Upper lobe of right lung (tissue), 1 donor: ENCODE measurements at regions not wholly inside any gene's neighbourhood (a gene's known extent, or its start where the extent isn't known, plus 50 kb on each side); places are given as distances from the start of the nearest gene placed in this dataset.

Source experiments
- ATAC-seq: fragments of 200-7000 bp; cut with Tn5 transposase; one replicate; pipeline ENCODE4 v1.9.1; 2020; ENCODE audit warnings: mild to moderate bottlenecking, moderate library complexity
- DNase-seq: peaks from one replicate; pipeline ENCODE4 v3.0.0-alpha.2; 2020
- H3K27ac ChIP-seq: fragments of 200-600 bp; one replicate; pipeline ENCODE4 v1.8.0; 2022
- H3K27me3 ChIP-seq: fragments of 200-600 bp; one replicate; pipeline ENCODE4 v1.8.0; 2022; ENCODE audit warnings: mild to moderate bottlenecking
- H3K36me3 ChIP-seq: fragments of 200-600 bp; one replicate; pipeline ENCODE4 v1.8.0; 2022
- H3K4me1 ChIP-seq: fragments of 200-600 bp; one replicate; pipeline ENCODE4 v1.8.0; 2022
- H3K4me3 ChIP-seq: fragments of 200-600 bp; one replicate; pipeline ENCODE4 v1.8.0; 2022; ENCODE audit warnings: mild to moderate bottlenecking
- H3K9me3 ChIP-seq: fragments of 200-600 bp; one replicate; pipeline ENCODE4 v1.8.0; 2022
- intact Hi-C: fragments of 100-400 bp; cut with DNase I; formaldehyde crosslinking; loops from one replicate; pipeline ENCODE4 v1.11.0; 2022
- TF ChIP-seq, protein P1 (sequence below): fragments of 200-600 bp; IDR thresholded peaks from one replicate; pipeline ENCODE4 v1.8.0; 2022; ENCODE audit warnings: antibody characterized with exemption
- donor health status: DM: no; HTN: yes; CAD: no; lungs with severe emphysema.

DNA sequence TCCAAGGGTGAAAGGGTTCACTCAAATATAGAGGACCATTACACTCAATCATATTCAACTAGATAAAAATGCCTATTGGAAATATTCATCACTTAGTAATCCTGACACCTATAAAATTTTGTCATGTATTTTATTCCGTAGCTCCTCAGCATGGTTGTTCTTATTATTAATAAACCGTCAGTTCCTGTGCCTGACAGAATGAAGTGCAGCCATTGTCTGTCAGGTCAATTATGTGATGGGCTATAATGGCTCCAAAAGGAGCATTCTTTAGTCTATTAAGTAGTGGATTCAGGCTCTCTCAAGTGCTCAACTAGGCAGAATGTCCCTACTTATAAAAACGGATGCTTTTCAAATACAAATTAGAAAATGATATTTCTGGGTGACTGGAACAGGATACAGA lies 916.1 kb upstream of the ANO3 start:
- H3K9me3 ChIP-seq, result no peaks in the 10 kb centered on the region
- intact Hi-C loops, result no loop called here
- H3K4me1 ChIP-seq, result no peaks in the 10 kb centered on the region
- no peak overlapping the region for H3K27ac ChIP-seq
- no peak for ATAC-seq
- no peak for DNase-seq
- H3K27me3 ChIP-seq, result no peaks in the 10 kb centered on the region
- H3K36me3 ChIP-seq, result no peaks in the 10 kb centered on the region
- no peak overlapping the region for H3K4me3 ChIP-seq
- TF ChIP-seq, protein P1, sequence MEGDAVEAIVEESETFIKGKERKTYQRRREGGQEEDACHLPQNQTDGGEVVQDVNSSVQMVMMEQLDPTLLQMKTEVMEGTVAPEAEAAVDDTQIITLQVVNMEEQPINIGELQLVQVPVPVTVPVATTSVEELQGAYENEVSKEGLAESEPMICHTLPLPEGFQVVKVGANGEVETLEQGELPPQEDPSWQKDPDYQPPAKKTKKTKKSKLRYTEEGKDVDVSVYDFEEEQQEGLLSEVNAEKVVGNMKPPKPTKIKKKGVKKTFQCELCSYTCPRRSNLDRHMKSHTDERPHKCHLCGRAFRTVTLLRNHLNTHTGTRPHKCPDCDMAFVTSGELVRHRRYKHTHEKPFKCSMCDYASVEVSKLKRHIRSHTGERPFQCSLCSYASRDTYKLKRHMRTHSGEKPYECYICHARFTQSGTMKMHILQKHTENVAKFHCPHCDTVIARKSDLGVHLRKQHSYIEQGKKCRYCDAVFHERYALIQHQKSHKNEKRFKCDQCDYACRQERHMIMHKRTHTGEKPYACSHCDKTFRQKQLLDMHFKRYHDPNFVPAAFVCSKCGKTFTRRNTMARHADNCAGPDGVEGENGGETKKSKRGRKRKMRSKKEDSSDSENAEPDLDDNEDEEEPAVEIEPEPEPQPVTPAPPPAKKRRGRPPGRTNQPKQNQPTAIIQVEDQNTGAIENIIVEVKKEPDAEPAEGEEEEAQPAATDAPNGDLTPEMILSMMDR, result no peak

- TF ChIP-seq, protein P1, result no peak
- H3K4me1 ChIP-seq, result no peaks in the 10 kb centered on the region
- no peaks in the 10 kb centered on the region for H3K27me3 ChIP-seq
- H3K27ac ChIP-seq, result no peak overlapping the region
- H3K9me3 ChIP-seq, result no peaks in the 10 kb centered on the region
- H3K4me3 ChIP-seq, result no peak overlapping the region
- intact Hi-C loops, result no loop called here
- no peaks in the 10 kb centered on the region for H3K36me3 ChIP-seq
- ATAC-seq (no peak), DNase-seq (no peak)
Observed at GRCh38 chr11:25423436-25424199, 908.3 kb upstream of the ANO3 start.

- TF ChIP-seq, protein P1, result no peak
- H3K9me3 ChIP-seq, result no peaks in the 10 kb centered on the region
- intact Hi-C loops, result no loop called here
- no peak for ATAC-seq
- no peak overlapping the region for H3K27ac ChIP-seq
- H3K4me1 ChIP-seq, result no peaks in the 10 kb centered on the region
- H3K27me3 ChIP-seq, result no peaks in the 10 kb centered on the region
- H3K36me3 ChIP-seq, result no peaks in the 10 kb centered on the region
- DNase-seq, result no peak
- no peak overlapping the region for H3K4me3 ChIP-seq
Observed at GRCh38 chr11:25432376-25432775, 899.6 kb upstream of the ANO3 start.

DNA sequence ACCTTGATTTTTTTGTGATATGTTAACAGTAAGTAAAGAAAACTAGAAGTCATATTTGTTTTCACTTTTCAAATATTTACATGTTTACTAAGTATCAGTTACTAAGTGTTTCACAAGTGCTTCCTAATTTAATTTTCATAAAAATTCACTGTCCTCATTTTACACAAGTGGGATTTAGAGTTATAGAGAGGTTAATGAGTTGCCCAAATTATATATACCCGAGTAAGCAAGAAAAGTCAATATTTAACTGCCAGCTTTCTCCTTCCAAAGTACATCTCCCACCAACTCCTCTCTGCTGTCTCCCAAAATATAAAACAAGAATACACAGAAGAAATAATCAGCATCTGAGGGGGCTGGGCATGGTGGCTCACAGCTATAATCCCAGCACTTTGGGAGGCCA lies 896.7 kb upstream of the ANO3 start:
- intact Hi-C loops, result no loop called here
- no peaks in the 10 kb centered on the region for H3K9me3 ChIP-seq
- ATAC-seq (no peak), DNase-seq (no peak)
- TF ChIP-seq, protein P1, result no peak
- no peaks in the 10 kb centered on the region for H3K36me3 ChIP-seq
- no peak overlapping the region for H3K4me3 ChIP-seq
- H3K27ac ChIP-seq, result no peak overlapping the region
- no peaks in the 10 kb centered on the region for H3K27me3 ChIP-seq
- no peaks in the 10 kb centered on the region for H3K4me1 ChIP-seq

- H3K9me3 ChIP-seq, result no peaks in the 10 kb centered on the region
- H3K36me3 ChIP-seq, result no peaks in the 10 kb centered on the region
- no peaks in the 10 kb centered on the region for H3K4me1 ChIP-seq
- H3K4me3 ChIP-seq, result no peak overlapping the region
- no peaks in the 10 kb centered on the region for H3K27me3 ChIP-seq
- intact Hi-C loops, result no loop called here
- TF ChIP-seq, protein P1, result no peak
- no peak overlapping the region for H3K27ac ChIP-seq
- no peak for DNase-seq
- no peak for ATAC-seq
Observed at GRCh38 chr11:25436326-25436725, 895.6 kb upstream of the ANO3 start.

DNA sequence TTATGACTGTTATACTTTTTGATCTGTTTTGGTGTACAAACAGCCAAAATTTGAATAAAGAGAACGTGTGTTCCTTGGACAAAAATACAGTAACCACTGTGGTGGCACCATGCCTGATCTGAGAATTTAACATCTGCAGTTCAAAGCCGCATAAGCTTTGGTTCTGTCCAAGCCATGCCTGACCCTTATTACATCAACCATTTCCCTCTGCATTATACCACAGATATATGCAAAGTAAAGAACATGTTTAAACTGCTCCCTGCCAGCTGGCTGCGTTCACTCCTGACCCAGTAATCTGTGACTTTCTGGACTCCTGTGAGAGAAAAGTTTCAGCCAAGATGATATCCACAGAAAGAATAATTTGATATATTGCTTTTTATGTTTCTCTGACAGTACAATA lies 890.5 kb upstream of the ANO3 start:
- H3K36me3 ChIP-seq, result no peaks in the 10 kb centered on the region
- intact Hi-C loops, result no loop called here
- DNase-seq (no peak), ATAC-seq (no peak)
- no peak overlapping the region for H3K4me3 ChIP-seq
- TF ChIP-seq, protein P1, result no peak
- no peak overlapping the region for H3K27ac ChIP-seq
- H3K27me3 ChIP-seq, result no peaks in the 10 kb centered on the region
- H3K4me1 ChIP-seq, result no peaks in the 10 kb centered on the region
- no peaks in the 10 kb centered on the region for H3K9me3 ChIP-seq
